Kidney epithelial cell (primary cell): ENCODE measurements at regions not wholly inside any gene's neighbourhood (a gene's known extent, or its start where the extent isn't known, plus 50 kb on each side); places are given as distances from the start of the nearest gene placed in this dataset.

Experiments used
- DNase-seq: peaks from one replicate; pipeline ENCODE4 v3.0.0-alpha.2; 2010; ENCODE audit warnings: low read depth
- H3K27me3 ChIP-seq: 2 replicates; pipeline ENCODE4 v1.6.0; 2011; ENCODE audit warnings: low read length; ENCODE audit not compliant: control insufficient read depth, insufficient read depth
- H3K36me3 ChIP-seq: 2 replicates; pipeline ENCODE4 v1.5.1; 2011; ENCODE audit warnings: low read length; ENCODE audit not compliant: control insufficient read depth, insufficient read depth
- H3K4me3 ChIP-seq: 2 replicates; pipeline ENCODE4 v1.5.1; 2011; ENCODE audit warnings: low read depth, mild to moderate bottlenecking, control low read depth, low read length
- CTCF ChIP-seq: IDR thresholded peaks from 2 replicates; pipeline ENCODE4 v1.5.1; 2011; ENCODE audit warnings: mild to moderate bottlenecking, moderate library complexity, low read length, control low read depth, inconsistent platforms; ENCODE audit not compliant: insufficient read depth, poor library complexity, severe bottlenecking

- TF ChIP-seq CTCF = no peak
- DNase-seq = no peak
- no peak overlapping the region for H3K4me3 ChIP-seq
- H3K36me3 ChIP-seq = no peaks in the 10 kb centered on the region
- no peaks in the 10 kb centered on the region for H3K27me3 ChIP-seq
These were observed 148.6 kb upstream of the ZC3H12A start for GRCh38 chr1:37325509-37326437.

- no peak for DNase-seq
- no peak overlapping the region for H3K4me3 ChIP-seq
- no peak for TF ChIP-seq CTCF
- H3K36me3 ChIP-seq = no peaks in the 10 kb centered on the region
- no peaks in the 10 kb centered on the region for H3K27me3 ChIP-seq
These were observed 142.3 kb upstream of the ZC3H12A start for GRCh38 chr1:37332126-37332525.

- no peaks in the 10 kb centered on the region for H3K36me3 ChIP-seq
- H3K4me3 ChIP-seq = no peak overlapping the region
- TF ChIP-seq CTCF = no peak
- no peak for DNase-seq
- H3K27me3 ChIP-seq = no peaks in the 10 kb centered on the region
These were observed 135.7 kb upstream of the ZC3H12A start for GRCh38 chr1:37338658-37339057.

GRCh38 chr1:37342736-37343135 lies 131.6 kb upstream of the ZC3H12A start:
- Histone ChIP-seq H3K36me3 (no peaks in the 10 kb centered on the region), H3K27me3 (no peaks in the 10 kb centered on the region), H3K4me3 (no peak overlapping the region)
- DNase-seq = no peak
- no peak for TF ChIP-seq CTCF

- Histone ChIP-seq H3K27me3 (no peaks in the 10 kb centered on the region), H3K4me3 (no peak overlapping the region), H3K36me3 (no peaks in the 10 kb centered on the region)
- TF ChIP-seq CTCF = no peak
- no peak for DNase-seq
These were observed 127.2 kb upstream of the ZC3H12A start for GRCh38 chr1:37347104-37347649.
